ENCODE measurements at regions not wholly inside any gene's neighbourhood (a gene's known extent, or its start where the extent isn't known, plus 50 kb on each side); places are given as distances from the start of the nearest gene placed in this dataset.
"Not testable (repeated sequence)": the region's sequence is repeated elsewhere in the genome, so short reads cannot be mapped to it uniquely, and the experiment has no call there.

GRCh38 chr12:11446372-11446771 is 51.0 kb upstream of the PRB2 start:
- POLR2A ChIA-PET, result no interaction called here
- Mint-ChIP-seq H3K4me3 (no peak overlapping the region), H3K27ac (no peak overlapping the region), H3K36me3 (no peaks in the 10 kb centered on the region), H3K27me3 (no peaks in the 10 kb centered on the region), H3K4me1 (ENCODE audit: low read depth) (no peaks in the 10 kb centered on the region), H3K9me3 (no peaks in the 10 kb centered on the region)
- intact Hi-C loops (cut with micrococcal nuclease), result no loop called here
- DNase-seq, result no peak
- CTCF ChIA-PET, result no interaction called here

- H3K4me1 Mint-ChIP-seq (ENCODE audit: low read depth), result no peaks in the 10 kb centered on the region
- no peaks in the 10 kb centered on the region for H3K36me3 Mint-ChIP-seq
- peaks cover 3% of the 10 kb centered on the region for H3K27me3 Mint-ChIP-seq
- H3K27ac Mint-ChIP-seq, result no peak overlapping the region
- intact Hi-C loops (cut with micrococcal nuclease), result no loop called here
- H3K9me3 Mint-ChIP-seq, result no peaks in the 10 kb centered on the region
- POLR2A ChIA-PET, result no interaction called here
- no peak for DNase-seq
- CTCF ChIA-PET, result no interaction called here
- no peak overlapping the region for H3K4me3 Mint-ChIP-seq
Measured at GRCh38 chr12:11457996-11458645, 62.8 kb upstream of the PRB2 start.

- intact Hi-C loops (cut with micrococcal nuclease), result no loop called here
- Mint-ChIP-seq H3K27me3 (peaks cover 2% of the 10 kb centered on the region), H3K4me1 (ENCODE audit: low read depth) (no peaks in the 10 kb centered on the region), H3K9me3 (no peaks in the 10 kb centered on the region), H3K4me3 (no peak overlapping the region), H3K36me3 (no peaks in the 10 kb centered on the region), H3K27ac (no peak overlapping the region)
- no peak for DNase-seq
- ChIA-PET CTCF (no interaction called here), POLR2A (no interaction called here)
Measured at GRCh38 chr12:11460343-11461023, 65.1 kb upstream of the PRB2 start.

GRCh38 chr12:11461433-11461832 is 66.1 kb upstream of the PRB2 start:
- ChIA-PET CTCF (no interaction called here), POLR2A (no interaction called here)
- Mint-ChIP-seq H3K36me3 (no peaks in the 10 kb centered on the region), H3K27ac (no peak overlapping the region), H3K4me3 (no peak overlapping the region), H3K4me1 (ENCODE audit: low read depth) (no peaks in the 10 kb centered on the region), H3K27me3 (peaks cover 7% of the 10 kb centered on the region), H3K9me3 (no peaks in the 10 kb centered on the region)
- intact Hi-C loops (cut with micrococcal nuclease), result no loop called here
- DNase-seq, result no peak

- POLR2A ChIA-PET, result no interaction called here
Measured at GRCh38 chr12:11477110-11477509, 81.7 kb upstream of the PRB2 start.

GRCh38 chr12:11482955-11483354 is 87.6 kb upstream of the PRB2 start:
- intact Hi-C loops (cut with micrococcal nuclease), result no loop called here
- no peak overlapping the region for H3K4me3 Mint-ChIP-seq
- H3K4me1 Mint-ChIP-seq (ENCODE audit: low read depth), result peaks cover 2% of the 10 kb centered on the region
- H3K36me3 Mint-ChIP-seq, result no peaks in the 10 kb centered on the region
- H3K27ac Mint-ChIP-seq, result no peak overlapping the region
- DNase-seq, result no peak
- ChIA-PET CTCF (interaction anchor here (0.6 to 6.8 kb wide), 3 partner anchors 711 to 918 kb away, joined by 3 to 98 read pairs (median 3); no protein-coding TSS in a partner anchor), POLR2A (interaction anchor here (0.5 kb wide), 1 partner anchor 17 kb away, joined by 3 read pairs; no protein-coding TSS in a partner anchor)
- no peaks in the 10 kb centered on the region for H3K9me3 Mint-ChIP-seq
- peaks cover 7% of the 10 kb centered on the region for H3K27me3 Mint-ChIP-seq

More at GRCh38 chr12:11477110-11477509, 81.7 kb upstream of the PRB2 start:
- no peak for DNase-seq
- H3K4me3 Mint-ChIP-seq, result no peak overlapping the region
- no peak overlapping the region for H3K27ac Mint-ChIP-seq
- H3K4me1 Mint-ChIP-seq (ENCODE audit: low read depth), result no peaks in the 10 kb centered on the region
- H3K27me3 Mint-ChIP-seq, result peaks cover 6% of the 10 kb centered on the region
- H3K9me3 Mint-ChIP-seq, result no peaks in the 10 kb centered on the region
- CTCF ChIA-PET, result no interaction called here
- H3K36me3 Mint-ChIP-seq, result no peaks in the 10 kb centered on the region
- intact Hi-C loops (cut with micrococcal nuclease), result no loop called here

- H3K36me3 Mint-ChIP-seq, result no peaks in the 10 kb centered on the region
- H3K9me3 Mint-ChIP-seq, result no peaks in the 10 kb centered on the region
- ChIA-PET CTCF (interaction anchor here (0.6 to 6.8 kb wide), 21 partner anchors 10 to 737 kb away, joined by 3 to 98 read pairs (median 4); no protein-coding TSS in a partner anchor), POLR2A (no interaction called here)
- no peak overlapping the region for H3K4me3 Mint-ChIP-seq
- peaks cover 7% of the 10 kb centered on the region for H3K27me3 Mint-ChIP-seq
- intact Hi-C loops (cut with micrococcal nuclease), result loop anchor here (1.0 to 5.0 kb wide), 3 partner anchors 259 to 1250 kb away; no protein-coding TSS in a partner anchor
- H3K27ac Mint-ChIP-seq, result no peak overlapping the region
- H3K4me1 Mint-ChIP-seq (ENCODE audit: low read depth), result peaks cover 2% of the 10 kb centered on the region
- DNase-seq, result peak; percentile 87
Measured at GRCh38 chr12:11486623-11487444, 91.5 kb upstream of the PRB2 start.

- Mint-ChIP-seq H3K36me3 (no peaks in the 10 kb centered on the region), H3K4me3 (no peak overlapping the region), H3K27ac (no peak overlapping the region), H3K9me3 (no peaks in the 10 kb centered on the region), H3K27me3 (peaks cover 30% of the 10 kb centered on the region), H3K4me1 (ENCODE audit: low read depth) (peaks cover 5% of the 10 kb centered on the region)
- ChIA-PET CTCF (interaction anchor here (1.1 to 1.5 kb wide), 2 partner anchors 10 to 725 kb away, joined by 6 to 9 read pairs; no protein-coding TSS in a partner anchor), POLR2A (interaction anchor here (0.7 kb wide), 1 partner anchor 826 kb away, joined by 3 read pairs; no protein-coding TSS in a partner anchor)
- no peak for DNase-seq
- intact Hi-C loops (cut with micrococcal nuclease), result no loop called here
Measured at GRCh38 chr12:11496157-11496851, 100.9 kb upstream of the PRB2 start.

- DNase-seq, result no peak
- Mint-ChIP-seq H3K36me3 (no peaks in the 10 kb centered on the region), H3K4me3 (no peak overlapping the region), H3K27ac (no peak overlapping the region), H3K4me1 (ENCODE audit: low read depth) (peaks cover 5% of the 10 kb centered on the region), H3K9me3 (no peaks in the 10 kb centered on the region), H3K27me3 (peaks cover 35% of the 10 kb centered on the region)
- ChIA-PET CTCF (interaction anchor here (1.5 kb wide), 1 partner anchor 726 kb away, joined by 6 read pairs; no protein-coding TSS in a partner anchor), POLR2A (no interaction called here)
- intact Hi-C loops (cut with micrococcal nuclease), result no loop called here
Measured at GRCh38 chr12:11497438-11497837, 102.1 kb upstream of the PRB2 start.

GRCh38 chr12:11497995-11498394 is 102.6 kb upstream of the PRB2 start:
- ChIA-PET CTCF (interaction anchor here (1.5 kb wide), 1 partner anchor 727 kb away, joined by 6 read pairs; no protein-coding TSS in a partner anchor), POLR2A (no interaction called here)
- intact Hi-C loops (cut with micrococcal nuclease), result no loop called here
- DNase-seq, result no peak
- Mint-ChIP-seq H3K27me3 (peaks cover 41% of the 10 kb centered on the region), H3K36me3 (no peaks in the 10 kb centered on the region), H3K9me3 (no peaks in the 10 kb centered on the region), H3K4me3 (no peak overlapping the region), H3K4me1 (ENCODE audit: low read depth) (peaks cover 5% of the 10 kb centered on the region), H3K27ac (no peak overlapping the region)

GRCh38 chr12:11498574-11498973 is 103.2 kb upstream of the PRB2 start:
- POLR2A ChIA-PET; H3K4me1 Mint-ChIP-seq (ENCODE audit: low read depth); H3K4me3 Mint-ChIP-seq; H3K27ac Mint-ChIP-seq; H3K9me3 Mint-ChIP-seq; intact Hi-C loops (cut with micrococcal nuclease); H3K36me3 Mint-ChIP-seq: not testable (repeated sequence)
- CTCF ChIA-PET, result interaction anchor here (0.6 kb wide), 1 partner anchor 270 kb away, joined by 3 read pairs; no protein-coding TSS in a partner anchor
- DNase-seq, result peak; percentile 35
- peaks cover 40% of the 10 kb centered on the region for H3K27me3 Mint-ChIP-seq

GRCh38 chr12:11499806-11500187 is 104.4 kb upstream of the PRB2 start:
- Mint-ChIP-seq H3K9me3 (no peaks in the 10 kb centered on the region), H3K27ac (no peak overlapping the region), H3K4me3 (no peak overlapping the region), H3K36me3 (no peaks in the 10 kb centered on the region), H3K27me3 (peaks cover 44% of the 10 kb centered on the region), H3K4me1 (ENCODE audit: low read depth) (peaks cover 5% of the 10 kb centered on the region)
- DNase-seq, result no peak
- ChIA-PET CTCF (no interaction called here), POLR2A (no interaction called here)
- intact Hi-C loops (cut with micrococcal nuclease), result no loop called here
